SK-MEL-5 (cell line): ENCODE measurements at regions not wholly inside any gene's neighbourhood (a gene's known extent, or its start where the extent isn't known, plus 50 kb on each side); places are given as distances from the start of the nearest gene placed in this dataset.
"Not testable (repeated sequence)": the region's sequence is repeated elsewhere in the genome, so short reads cannot be mapped to it uniquely, and the experiment has no call there.

ENCODE experiments used
- DNase-seq: peaks from one replicate; pipeline ENCODE4 v3.0.0-alpha.2; 2016; ENCODE audit warnings: low read depth, low spot score
- in situ Hi-C: cut with HindIII; loops from 2 replicates; pipeline ENCODE4 v1.10.0; 2016; ENCODE audit warnings: low sequenced_read_pairs, high pct_unique_total_duplicates, low pct_unique_long_range_greater_than_20kb

- in situ Hi-C loops, result no loop called here
- DNase-seq, result no peak
These were observed 97.7 kb upstream of the EGFR start for GRCh38 chr7:54921116-54921515.

- DNase-seq, result no peak
- in situ Hi-C loops, result no loop called here
These were observed 87.3 kb upstream of the EGFR start for GRCh38 chr7:54931532-54931931.

GRCh38 chr7:54932818-54933543, 85.8 kb upstream of the EGFR start:
- in situ Hi-C loops, result no loop called here
- peak; percentile 40 for DNase-seq

- DNase-seq, result no peak
- in situ Hi-C loops, result no loop called here
These were observed 85.2 kb upstream of the EGFR start for GRCh38 chr7:54933643-54934042.

- DNase-seq, result no peak
- in situ Hi-C loops, result no loop called here
These were observed 78.1 kb upstream of the EGFR start for GRCh38 chr7:54940748-54941147.

GRCh38 chr7:54944179-54944578, 74.6 kb upstream of the EGFR start:
- DNase-seq, result no peak
- in situ Hi-C loops, result no loop called here

- no peak for DNase-seq
- in situ Hi-C loops, result no loop called here
These were observed 72.5 kb upstream of the EGFR start for GRCh38 chr7:54946271-54946670.

GRCh38 chr7:54946764-54947163, 72.1 kb upstream of the EGFR start:
- in situ Hi-C loops, result no loop called here
- DNase-seq, result no peak

- in situ Hi-C loops, result no loop called here
- DNase-seq, result no peak
These were observed 71.6 kb upstream of the EGFR start for GRCh38 chr7:54947266-54947665.

GRCh38 chr7:54949514-54949913, 69.3 kb upstream of the EGFR start:
- in situ Hi-C loops, DNase-seq: not testable (repeated sequence)

GRCh38 chr7:54955296-54955695, 63.5 kb upstream of the EGFR start:
- DNase-seq, result no peak
- in situ Hi-C loops, result no loop called here

- in situ Hi-C loops, result no loop called here
- no peak for DNase-seq
These were observed 63.0 kb upstream of the EGFR start for GRCh38 chr7:54955696-54956420.

GRCh38 chr7:54956865-54957264, 62.0 kb upstream of the EGFR start:
- in situ Hi-C loops, result no loop called here
- DNase-seq, result no peak

GRCh38 chr7:54960517-54960916, 58.3 kb upstream of the EGFR start:
- DNase-seq, result no peak
- in situ Hi-C loops, result no loop called here

- DNase-seq, result no peak
- in situ Hi-C loops, result no loop called here
These were observed 57.4 kb upstream of the EGFR start for GRCh38 chr7:54961391-54961790.

GRCh38 chr7:54963155-54963554, 55.7 kb upstream of the EGFR start:
- no peak for DNase-seq
- in situ Hi-C loops, result no loop called here

- no peak for DNase-seq
- in situ Hi-C loops, result no loop called here
These were observed 54.7 kb upstream of the EGFR start for GRCh38 chr7:54964136-54964535.

GRCh38 chr7:54967377-54967776, 51.4 kb upstream of the EGFR start:
- in situ Hi-C loops, result no loop called here

GRCh38 chr7:54968018-54968417, 50.8 kb upstream of the EGFR start:
- no peak for DNase-seq
- in situ Hi-C loops, result no loop called here

More at GRCh38 chr7:54967377-54967776, 51.4 kb upstream of the EGFR start:
- DNase-seq, result no peak
